ENCODE measurements at regions not wholly inside any gene's neighbourhood (a gene's known extent, or its start where the extent isn't known, plus 50 kb on each side); places are given as distances from the start of the nearest gene placed in this dataset.

DNA sequence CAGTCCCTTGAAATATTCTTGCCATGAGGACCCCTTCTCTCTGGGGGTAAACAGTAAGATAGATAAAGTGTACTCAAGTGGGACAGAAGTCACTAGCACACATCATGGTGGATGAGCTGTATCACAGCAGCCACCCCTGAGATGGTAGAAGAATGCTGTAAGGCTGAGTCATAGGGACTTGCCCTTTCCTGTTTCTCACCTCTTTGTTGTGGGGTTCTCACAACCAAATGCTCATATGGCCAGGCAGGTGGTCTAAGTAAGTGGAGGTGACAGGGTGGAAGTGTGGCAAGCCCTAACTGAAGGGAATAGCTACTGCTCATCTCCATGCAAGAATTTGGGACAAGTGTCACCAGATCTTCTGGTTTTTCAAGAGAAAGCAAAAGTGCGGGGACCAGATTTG lies 202.7 kb upstream of the SLC14A2 start:
- TF ChIP-seq RAD21 (IDR thresholded peaks at IDR 0.05; ENCODE audit: low read depth), result no peak
- TF ChIP-seq CREB1 (IDR thresholded peaks at IDR 0.05; ENCODE audit: low read depth), result no peak
- 0 out of 2 replicates have a peak, but pooled peaks have one; percentile 14 for TF ChIP-seq YY1 (IDR thresholded peaks at IDR 0.05; ENCODE audit: low read depth)
- no peak for TF ChIP-seq EGR1 (IDR thresholded peaks at IDR 0.05)
- no peak for TF ChIP-seq FOXM1 (IDR thresholded peaks at IDR 0.05; ENCODE audit: borderline replicate concordance, low read depth)
- TF ChIP-seq EP300 (IDR thresholded peaks at IDR 0.05; ENCODE audit: borderline replicate concordance), result no peak
- TF ChIP-seq TEAD4 (IDR thresholded peaks at IDR 0.05), result no peak
- TF ChIP-seq NFIC (IDR thresholded peaks at IDR 0.05), result no peak

DNA sequence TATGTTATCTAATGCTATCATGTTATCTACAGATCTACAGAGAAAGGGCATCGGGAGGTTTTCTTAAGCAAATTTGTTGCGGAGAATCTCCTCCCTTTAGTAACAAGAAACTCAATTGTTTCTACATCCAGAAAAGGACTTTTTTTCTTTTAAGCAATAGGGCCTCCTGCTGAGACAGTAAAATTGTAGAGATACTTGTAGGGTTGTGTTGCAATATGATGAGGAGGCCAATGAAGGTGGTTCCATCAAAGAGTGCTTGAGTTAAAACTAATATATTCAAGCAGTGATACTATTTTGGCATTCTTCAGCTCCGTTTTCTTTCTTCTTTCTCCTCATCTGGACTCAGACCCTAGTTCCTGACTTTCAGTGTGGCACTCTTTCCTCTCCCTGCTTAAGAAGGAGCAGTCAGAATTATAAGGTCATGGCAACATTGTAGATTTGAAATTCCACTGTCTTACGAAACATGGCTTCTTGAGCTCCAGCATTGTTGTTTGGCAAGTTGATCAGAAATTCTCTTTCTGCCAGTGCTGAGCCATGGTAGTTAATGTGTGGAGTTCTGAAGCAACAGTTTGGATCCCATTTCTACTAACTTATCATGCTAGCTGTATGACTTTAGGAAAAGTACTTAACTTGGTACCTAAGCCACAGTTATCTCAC lies 202.0 kb upstream of the SLC14A2 start:
- TF ChIP-seq CEBPB (IDR thresholded peaks at IDR 0.05), result peak; percentile 61; the same call in 1 of the 2 replicates
- TF ChIP-seq, protein P1, sequence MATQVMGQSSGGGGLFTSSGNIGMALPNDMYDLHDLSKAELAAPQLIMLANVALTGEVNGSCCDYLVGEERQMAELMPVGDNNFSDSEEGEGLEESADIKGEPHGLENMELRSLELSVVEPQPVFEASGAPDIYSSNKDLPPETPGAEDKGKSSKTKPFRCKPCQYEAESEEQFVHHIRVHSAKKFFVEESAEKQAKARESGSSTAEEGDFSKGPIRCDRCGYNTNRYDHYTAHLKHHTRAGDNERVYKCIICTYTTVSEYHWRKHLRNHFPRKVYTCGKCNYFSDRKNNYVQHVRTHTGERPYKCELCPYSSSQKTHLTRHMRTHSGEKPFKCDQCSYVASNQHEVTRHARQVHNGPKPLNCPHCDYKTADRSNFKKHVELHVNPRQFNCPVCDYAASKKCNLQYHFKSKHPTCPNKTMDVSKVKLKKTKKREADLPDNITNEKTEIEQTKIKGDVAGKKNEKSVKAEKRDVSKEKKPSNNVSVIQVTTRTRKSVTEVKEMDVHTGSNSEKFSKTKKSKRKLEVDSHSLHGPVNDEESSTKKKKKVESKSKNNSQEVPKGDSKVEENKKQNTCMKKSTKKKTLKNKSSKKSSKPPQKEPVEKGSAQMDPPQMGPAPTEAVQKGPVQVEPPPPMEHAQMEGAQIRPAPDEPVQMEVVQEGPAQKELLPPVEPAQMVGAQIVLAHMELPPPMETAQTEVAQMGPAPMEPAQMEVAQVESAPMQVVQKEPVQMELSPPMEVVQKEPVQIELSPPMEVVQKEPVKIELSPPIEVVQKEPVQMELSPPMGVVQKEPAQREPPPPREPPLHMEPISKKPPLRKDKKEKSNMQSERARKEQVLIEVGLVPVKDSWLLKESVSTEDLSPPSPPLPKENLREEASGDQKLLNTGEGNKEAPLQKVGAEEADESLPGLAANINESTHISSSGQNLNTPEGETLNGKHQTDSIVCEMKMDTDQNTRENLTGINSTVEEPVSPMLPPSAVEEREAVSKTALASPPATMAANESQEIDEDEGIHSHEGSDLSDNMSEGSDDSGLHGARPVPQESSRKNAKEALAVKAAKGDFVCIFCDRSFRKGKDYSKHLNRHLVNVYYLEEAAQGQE (IDR thresholded peaks at IDR 0.05; ENCODE audit: low read depth), result no peak

DNA sequence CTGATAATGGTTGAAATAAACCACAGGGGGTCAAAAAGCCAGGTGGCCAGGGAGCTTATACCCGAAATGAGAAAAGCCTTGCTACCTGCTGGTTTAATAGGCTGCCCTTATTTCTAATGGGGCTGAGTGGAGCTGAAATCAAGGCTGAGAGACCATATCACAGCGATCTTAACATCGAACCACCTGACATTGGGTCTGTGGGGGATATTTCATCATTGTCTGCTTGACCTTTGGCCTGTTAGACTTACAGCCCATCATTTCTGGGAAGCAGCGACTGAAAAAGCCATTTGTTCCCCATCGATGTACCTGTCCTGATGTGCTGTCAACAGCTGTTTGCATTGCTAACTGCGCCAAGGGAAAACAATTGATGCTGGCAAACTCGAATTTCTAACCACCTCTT lies 199.7 kb upstream of the SLC14A2 start:
- TF ChIP-seq EP300 (IDR thresholded peaks at IDR 0.05; ENCODE audit: borderline replicate concordance) (no peak), TCF12 (IDR thresholded peaks at IDR 0.05; ENCODE audit: low read depth) (no peak), EGR1 (IDR thresholded peaks at IDR 0.05) (no peak), FOXM1 (IDR thresholded peaks at IDR 0.05; ENCODE audit: borderline replicate concordance, low read depth) (no peak), NFIC (IDR thresholded peaks at IDR 0.05) (no peak), CREB1 (IDR thresholded peaks at IDR 0.05; ENCODE audit: low read depth) (no peak), RAD21 (IDR thresholded peaks at IDR 0.05; ENCODE audit: low read depth) (no peak)
- TF ChIP-seq, protein P2, sequence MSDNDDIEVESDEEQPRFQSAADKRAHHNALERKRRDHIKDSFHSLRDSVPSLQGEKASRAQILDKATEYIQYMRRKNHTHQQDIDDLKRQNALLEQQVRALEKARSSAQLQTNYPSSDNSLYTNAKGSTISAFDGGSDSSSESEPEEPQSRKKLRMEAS (IDR thresholded peaks at IDR 0.05), result no peak

DNA sequence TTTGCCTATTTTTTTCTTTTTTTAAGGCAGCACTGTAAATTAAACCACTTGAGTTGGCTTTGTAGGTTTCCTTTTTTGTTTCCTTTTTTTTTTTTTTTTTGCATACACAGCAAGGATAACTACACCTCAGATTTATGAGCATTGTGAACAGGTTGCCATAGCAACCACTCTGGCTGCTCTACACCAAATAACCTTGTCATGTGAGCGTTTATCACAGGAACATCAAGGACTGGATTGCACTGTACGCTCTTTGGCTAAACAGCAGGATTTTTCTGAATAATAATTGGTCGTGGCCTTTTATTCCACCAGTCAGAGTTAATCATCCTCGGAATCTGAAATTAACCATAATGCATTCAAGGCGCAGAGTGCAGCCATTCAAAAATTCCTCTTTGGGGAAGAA lies 199.1 kb upstream of the SLC14A2 start:
- TF ChIP-seq RAD21 (IDR thresholded peaks at IDR 0.05; ENCODE audit: low read depth), result no peak
- TF ChIP-seq, protein P3, sequence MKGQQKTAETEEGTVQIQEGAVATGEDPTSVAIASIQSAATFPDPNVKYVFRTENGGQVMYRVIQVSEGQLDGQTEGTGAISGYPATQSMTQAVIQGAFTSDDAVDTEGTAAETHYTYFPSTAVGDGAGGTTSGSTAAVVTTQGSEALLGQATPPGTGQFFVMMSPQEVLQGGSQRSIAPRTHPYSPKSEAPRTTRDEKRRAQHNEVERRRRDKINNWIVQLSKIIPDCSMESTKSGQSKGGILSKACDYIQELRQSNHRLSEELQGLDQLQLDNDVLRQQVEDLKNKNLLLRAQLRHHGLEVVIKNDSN (IDR thresholded peaks at IDR 0.05), result no peak
- TF ChIP-seq FOXM1 (IDR thresholded peaks at IDR 0.05; ENCODE audit: borderline replicate concordance, low read depth), result no peak
- no peak for TF ChIP-seq TAF1 (IDR thresholded peaks at IDR 0.05; ENCODE audit: low read depth)
- no peak for TF ChIP-seq CEBPB (IDR thresholded peaks at IDR 0.05)
- TF ChIP-seq TEAD4 (IDR thresholded peaks at IDR 0.05), result no peak
- no peak for TF ChIP-seq TCF12 (IDR thresholded peaks at IDR 0.05; ENCODE audit: low read depth)
- no peak for TF ChIP-seq CREB1 (IDR thresholded peaks at IDR 0.05; ENCODE audit: low read depth)
- no peak for TF ChIP-seq ZBTB7A (IDR thresholded peaks at IDR 0.05; ENCODE audit: low read depth)
- TF ChIP-seq EP300 (IDR thresholded peaks at IDR 0.05; ENCODE audit: borderline replicate concordance), result no peak
- TF ChIP-seq YY1 (IDR thresholded peaks at IDR 0.05; ENCODE audit: low read depth), result no peak
- no peak for TF ChIP-seq NFIC (IDR thresholded peaks at IDR 0.05)

DNA sequence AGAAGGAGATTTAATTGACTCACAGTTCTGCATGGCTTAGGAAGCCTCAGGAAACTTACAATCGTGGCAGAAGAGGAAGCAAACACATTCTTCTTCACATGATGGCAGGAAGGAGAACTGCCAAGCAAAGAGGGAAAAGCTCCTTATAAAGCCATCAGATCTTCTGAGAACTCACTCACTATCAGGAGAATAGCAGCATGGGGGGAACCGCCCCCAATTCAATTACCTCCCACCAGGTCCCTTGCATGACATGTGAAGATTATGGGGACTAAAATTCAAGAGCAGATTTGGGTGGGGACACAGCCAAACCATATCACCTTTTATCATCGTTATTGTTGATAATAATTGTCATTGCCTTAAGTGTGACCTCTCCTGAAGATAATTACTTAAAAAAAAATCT lies 197.9 kb upstream of the SLC14A2 start:
- no peak for TF ChIP-seq TCF12 (IDR thresholded peaks at IDR 0.05; ENCODE audit: low read depth)
- TF ChIP-seq ZBTB7A (IDR thresholded peaks at IDR 0.05; ENCODE audit: low read depth), result no peak
- TF ChIP-seq TEAD4 (IDR thresholded peaks at IDR 0.05), result no peak
- no peak for TF ChIP-seq CREB1 (IDR thresholded peaks at IDR 0.05; ENCODE audit: low read depth)
- no peak for TF ChIP-seq FOXM1 (IDR thresholded peaks at IDR 0.05; ENCODE audit: borderline replicate concordance, low read depth)

DNA sequence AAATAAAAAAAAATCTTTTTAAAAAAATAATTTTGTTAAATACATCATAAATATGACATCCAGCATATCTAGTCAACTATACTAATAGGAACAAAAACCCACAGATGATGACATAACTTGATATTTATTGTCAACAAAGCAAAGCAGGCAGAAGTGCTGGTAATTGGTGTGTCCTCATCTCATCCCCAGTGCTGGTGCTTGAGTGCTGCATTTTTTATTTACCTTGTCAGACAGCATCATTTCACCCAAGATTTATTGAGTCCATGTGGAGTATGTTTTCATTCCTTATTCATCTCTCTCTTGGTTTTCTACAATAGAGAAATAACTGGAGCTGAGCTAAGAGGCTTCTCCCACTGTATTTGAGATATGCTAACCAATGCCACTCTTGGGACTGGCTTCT lies 191.6 kb upstream of the SLC14A2 start:
- TF ChIP-seq EP300 (IDR thresholded peaks at IDR 0.05; ENCODE audit: borderline replicate concordance) (no peak), RAD21 (IDR thresholded peaks at IDR 0.05; ENCODE audit: low read depth) (no peak), FOXM1 (IDR thresholded peaks at IDR 0.05; ENCODE audit: borderline replicate concordance, low read depth) (no peak)

DNA sequence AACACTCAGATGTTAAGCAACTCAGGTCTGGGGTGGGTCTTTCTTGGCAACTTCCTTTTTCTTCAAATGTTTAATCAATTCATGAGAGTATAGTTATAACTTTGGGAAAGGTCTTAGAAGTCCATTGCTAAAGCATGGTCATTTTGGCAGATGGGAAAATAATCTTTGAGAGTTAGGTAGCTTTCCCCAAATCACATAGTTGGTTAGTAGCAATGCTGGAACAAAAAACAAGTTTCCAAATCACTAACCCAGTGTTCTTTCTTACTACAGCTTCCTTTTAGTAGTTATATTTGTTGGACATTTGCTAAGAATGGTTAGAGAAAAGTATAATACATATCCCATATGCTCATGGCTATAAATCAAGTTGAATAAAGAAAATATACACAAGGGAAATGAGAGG lies 185.2 kb upstream of the SLC14A2 start:
- TF ChIP-seq, protein P1 (IDR thresholded peaks at IDR 0.05; ENCODE audit: low read depth), result no peak
- TF ChIP-seq EGR1 (IDR thresholded peaks at IDR 0.05) (no peak), YY1 (IDR thresholded peaks at IDR 0.05; ENCODE audit: low read depth) (no peak), CEBPB (IDR thresholded peaks at IDR 0.05) (no peak), FOXM1 (IDR thresholded peaks at IDR 0.05; ENCODE audit: borderline replicate concordance, low read depth) (no peak), TEAD4 (IDR thresholded peaks at IDR 0.05) (no peak), RAD21 (IDR thresholded peaks at IDR 0.05; ENCODE audit: low read depth) (no peak), CREB1 (IDR thresholded peaks at IDR 0.05; ENCODE audit: low read depth) (no peak), ZBTB7A (IDR thresholded peaks at IDR 0.05; ENCODE audit: low read depth) (no peak), NFIC (IDR thresholded peaks at IDR 0.05) (no peak)
- TF ChIP-seq, protein P3 (IDR thresholded peaks at IDR 0.05), result no peak
- TF ChIP-seq, protein P2 (IDR thresholded peaks at IDR 0.05), result no peak
